ENCODE measurements at regions not wholly inside any gene's neighbourhood (a gene's known extent, or its start where the extent isn't known, plus 50 kb on each side); places are given as distances from the start of the nearest gene placed in this dataset.

DNA sequence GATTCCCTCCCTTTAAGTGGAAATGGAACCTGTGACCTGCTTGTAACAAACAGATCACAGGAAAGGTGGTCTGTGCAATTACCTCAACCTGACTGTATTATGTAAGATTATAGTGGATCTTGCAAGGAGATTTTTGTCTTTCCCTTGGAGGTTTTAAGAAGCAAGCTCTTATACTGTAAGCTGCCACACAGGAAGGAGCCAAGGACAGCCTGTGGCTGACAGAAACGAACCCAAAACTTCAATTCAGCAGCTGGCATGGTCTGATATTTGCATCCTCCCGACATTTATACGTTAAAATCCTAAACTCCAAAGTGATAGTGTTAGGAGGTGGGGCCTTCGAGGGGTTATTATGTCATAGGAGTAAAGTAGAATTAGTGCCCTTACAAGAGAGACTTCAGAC lies 711.8 kb upstream of the CTNND2 start:
- no peaks in the 10 kb centered on the region for H3K79me2 ChIP-seq (ENCODE audit: insufficient read depth, low read length)
- H3K9me3 Mint-ChIP-seq: peaks cover 34 to 43% of the 10 kb centered on the region in 2 experiments
- H3K4me3 Mint-ChIP-seq: no peak overlapping the region
- H3K27ac Mint-ChIP-seq: no peak overlapping the region
- no peak overlapping the region for H3K23ac ChIP-seq (ENCODE audit: insufficient read length, low read depth, low read length)
- DNase-seq: no peak
- H3K4ac ChIP-seq (ENCODE audit: low read depth, low read length): no peak overlapping the region
- H3K9ac ChIP-seq (ENCODE audit: extremely low read depth, insufficient read length, low read length): no peak overlapping the region
- peaks cover 6 to 29% of the 10 kb centered on the region in 2 experiments; a peak in 3 of 4 replicates for H3K4me1 Mint-ChIP-seq
- H2BK120ac ChIP-seq (ENCODE audit: low read depth, low read length, poor library complexity, severe bottlenecking): no peak overlapping the region
- no peak overlapping the region for H2BK5ac ChIP-seq (ENCODE audit: insufficient read length, low read length)
- H4K91ac ChIP-seq (ENCODE audit: insufficient read length, low read depth, low read length): no peak overlapping the region
- H3K27me3 ChIP-seq (ENCODE audit: insufficient read depth, low read length): no peaks in the 10 kb centered on the region
- no peaks in the 10 kb centered on the region for H3K27me3 Mint-ChIP-seq (ENCODE audit: low read depth)
- H3K36me3 Mint-ChIP-seq (ENCODE audit: insufficient read depth in 1 of 3, low read depth in 3 of 3): peaks cover 27 to 64% (median 43%) of the 10 kb centered on the region in 3 experiments
- no peaks in the 10 kb centered on the region for H3K4me1 ChIP-seq (ENCODE audit: insufficient read depth, low read length)
- no peak overlapping the region for H2BK12ac ChIP-seq (ENCODE audit: insufficient read length, low read depth, low read length)
- H4K20me1 ChIP-seq (ENCODE audit: control insufficient read depth, insufficient read depth, insufficient read length): no peaks in the 10 kb centered on the region
- H3T11ph ChIP-seq (ENCODE audit: low read length): no peak overlapping the region
- no CpG with 5 or more reads among the region's 4 CpGs for WGBS (ENCODE audit: extremely low coverage, insufficient read length, low lambda C conversion rate)
- TF ChIP-seq, protein P1, sequence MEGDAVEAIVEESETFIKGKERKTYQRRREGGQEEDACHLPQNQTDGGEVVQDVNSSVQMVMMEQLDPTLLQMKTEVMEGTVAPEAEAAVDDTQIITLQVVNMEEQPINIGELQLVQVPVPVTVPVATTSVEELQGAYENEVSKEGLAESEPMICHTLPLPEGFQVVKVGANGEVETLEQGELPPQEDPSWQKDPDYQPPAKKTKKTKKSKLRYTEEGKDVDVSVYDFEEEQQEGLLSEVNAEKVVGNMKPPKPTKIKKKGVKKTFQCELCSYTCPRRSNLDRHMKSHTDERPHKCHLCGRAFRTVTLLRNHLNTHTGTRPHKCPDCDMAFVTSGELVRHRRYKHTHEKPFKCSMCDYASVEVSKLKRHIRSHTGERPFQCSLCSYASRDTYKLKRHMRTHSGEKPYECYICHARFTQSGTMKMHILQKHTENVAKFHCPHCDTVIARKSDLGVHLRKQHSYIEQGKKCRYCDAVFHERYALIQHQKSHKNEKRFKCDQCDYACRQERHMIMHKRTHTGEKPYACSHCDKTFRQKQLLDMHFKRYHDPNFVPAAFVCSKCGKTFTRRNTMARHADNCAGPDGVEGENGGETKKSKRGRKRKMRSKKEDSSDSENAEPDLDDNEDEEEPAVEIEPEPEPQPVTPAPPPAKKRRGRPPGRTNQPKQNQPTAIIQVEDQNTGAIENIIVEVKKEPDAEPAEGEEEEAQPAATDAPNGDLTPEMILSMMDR (conservative IDR thresholded peaks at IDR 0.05): no peak
- no peak overlapping the region for H2BK15ac ChIP-seq (ENCODE audit: low read depth, low read length)
- H2AFZ ChIP-seq (ENCODE audit: low read length): no peak overlapping the region
- no peak overlapping the region for H3K14ac ChIP-seq (ENCODE audit: insufficient read depth, low read length)
- H3K23me2 ChIP-seq (ENCODE audit: insufficient read length, low read depth, low read length, poor library complexity, severe bottlenecking): no peaks in the 10 kb centered on the region
- no peak overlapping the region for H3K56ac ChIP-seq (ENCODE audit: insufficient read length, low read depth, low read length)
- no peaks in the 10 kb centered on the region for H3K9me3 ChIP-seq (ENCODE audit: control insufficient read depth, low read depth, low read length)
- H3K27ac ChIP-seq (ENCODE audit: insufficient read length, low read depth, low read length): no peak overlapping the region
- H4K5ac ChIP-seq (ENCODE audit: insufficient read length, low read depth, low read length): no peak overlapping the region
- no peak overlapping the region for H2BK20ac ChIP-seq (ENCODE audit: low read depth, low read length, poor library complexity, severe bottlenecking)
- no peak overlapping the region for H4K8ac ChIP-seq (replicated peaks; ENCODE audit: insufficient read length, low read depth, low read length)
- H2AK5ac ChIP-seq (ENCODE audit: insufficient read length, low read length): no peak overlapping the region
- H3K18ac ChIP-seq (ENCODE audit: insufficient read length, low read depth, low read length): no peak overlapping the region
- H3K4me2 ChIP-seq (ENCODE audit: insufficient read depth, insufficient read length, low read length): no peak overlapping the region
- no peaks in the 10 kb centered on the region for H3K79me1 ChIP-seq (ENCODE audit: insufficient read depth, low read depth, low read length, poor library complexity, severe bottlenecking)
